ENCODE measurements at regions not wholly inside any gene's neighbourhood (a gene's known extent, or its start where the extent isn't known, plus 50 kb on each side); places are given as distances from the start of the nearest gene placed in this dataset.

DNA sequence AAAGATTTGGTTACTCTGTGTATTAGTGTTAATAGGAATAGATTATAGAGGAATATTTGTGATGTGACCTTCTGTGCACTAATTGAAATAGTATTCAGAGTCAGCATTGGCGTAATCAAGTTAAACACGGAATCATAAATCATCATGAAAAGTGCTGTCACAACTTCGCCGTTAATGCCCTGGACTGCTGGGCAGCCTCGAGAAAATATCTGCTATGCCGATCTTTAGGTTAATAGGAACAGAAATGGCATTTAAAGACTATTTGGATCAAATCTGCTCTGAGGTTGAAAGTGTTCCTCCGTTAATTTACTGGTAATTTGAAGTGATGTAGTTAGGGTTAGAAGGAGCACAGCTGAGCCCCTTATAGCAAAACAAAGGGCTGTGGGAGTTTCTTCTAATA is 219.0 kb downstream of the MZT1 start:
- no peak for FAIRE-seq
- Histone ChIP-seq H3K9me3 (ENCODE audit: control insufficient read depth in 2 of 2, insufficient read depth in 1 of 2, low read depth in 1 of 2, low read length in 1 of 2) (no peaks in the 10 kb centered on the region), H3K36me3 (ENCODE audit: control insufficient read depth in 3 of 3, insufficient read depth in 2 of 3, low read depth in 1 of 3, low read length in 3 of 3) (no peaks in the 10 kb centered on the region), H3K27me3 (ENCODE audit: control insufficient read depth in 3 of 3, insufficient read depth in 3 of 3, low read length in 3 of 3) (no peaks in the 10 kb centered on the region), H3K4me1 (ENCODE audit: control insufficient read depth in 3 of 3, insufficient read depth in 2 of 3, low read depth in 1 of 3, low read length in 2 of 3) (no peaks in the 10 kb centered on the region), H3K27ac (ENCODE audit: low read depth in 1 of 3, low read length in 2 of 3) (no peak overlapping the region), H3K4me3 (ENCODE audit: low read depth in 1 of 3, low read length in 3 of 3) (no peak overlapping the region)
- DNase-seq, result no peak
- 32 to 65% (median 50%) methylated on average over 7 of the region's 7 CpGs for WGBS, 3 donors

DNA sequence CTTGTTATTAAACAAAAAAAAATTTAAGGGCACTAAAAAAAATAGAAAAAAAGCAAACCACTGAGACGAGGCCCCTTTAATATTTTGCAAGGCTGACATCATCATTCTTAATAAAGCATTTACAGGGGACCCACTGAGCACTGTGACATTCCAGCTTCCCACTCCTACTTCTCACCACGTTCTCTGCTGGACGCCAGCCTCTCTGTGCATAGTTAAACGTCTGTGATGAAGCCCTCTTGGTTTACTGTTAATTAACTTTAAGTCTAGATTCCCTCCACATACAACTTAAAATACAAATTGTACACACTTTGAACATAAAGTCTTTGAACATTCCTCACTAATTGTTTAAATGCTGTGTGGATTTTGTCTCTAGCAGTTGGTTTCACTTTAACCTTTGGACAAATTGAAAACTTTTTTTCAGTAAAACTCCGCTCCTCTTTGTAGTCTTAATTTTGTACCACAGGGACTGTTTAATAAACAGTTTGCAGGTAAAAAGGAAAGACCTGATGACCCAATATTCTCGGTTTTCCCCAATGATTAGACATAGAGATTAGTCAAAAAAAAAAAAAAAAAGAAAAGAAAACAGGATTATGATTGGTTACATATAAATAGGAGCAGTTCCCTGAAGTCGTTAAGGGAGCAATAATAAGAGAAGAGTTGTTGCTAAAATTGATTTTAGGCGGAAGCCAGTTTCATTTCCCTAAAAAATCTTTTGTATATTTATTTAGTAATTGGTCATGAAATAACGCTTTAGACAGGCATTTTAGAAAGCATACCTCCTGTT is 219.8 kb downstream of the MZT1 start:
- H3K27ac ChIP-seq (ENCODE audit: low read depth in 1 of 3, low read length in 2 of 3), result no peak overlapping the region
- H3K4me1 ChIP-seq (ENCODE audit: control insufficient read depth in 3 of 3, insufficient read depth in 2 of 3, low read depth in 1 of 3, low read length in 2 of 3), result no peaks in the 10 kb centered on the region
- WGBS, 3 donors, result 33 to 47% (median 41%) methylated on average over 9 of the region's 9 CpGs
- no peaks in the 10 kb centered on the region for H3K36me3 ChIP-seq (ENCODE audit: control insufficient read depth in 3 of 3, insufficient read depth in 2 of 3, low read depth in 1 of 3, low read length in 3 of 3)
- no peaks in the 10 kb centered on the region for H3K9me3 ChIP-seq (ENCODE audit: control insufficient read depth in 2 of 2, insufficient read depth in 1 of 2, low read depth in 1 of 2, low read length in 1 of 2)
- H3K4me3 ChIP-seq (ENCODE audit: low read depth in 1 of 3, low read length in 3 of 3), result no peak overlapping the region
- DNase-seq (no peak), FAIRE-seq (no peak)
- no peaks in the 10 kb centered on the region for H3K27me3 ChIP-seq (ENCODE audit: control insufficient read depth in 3 of 3, insufficient read depth in 3 of 3, low read length in 3 of 3)

GRCh38 chr13:72506706-72507105 is 220.7 kb downstream of the MZT1 start:
- DNase-seq, result no peak
- H3K4me3 ChIP-seq (ENCODE audit: low read depth in 1 of 3, low read length in 3 of 3), result no peak overlapping the region

DNA sequence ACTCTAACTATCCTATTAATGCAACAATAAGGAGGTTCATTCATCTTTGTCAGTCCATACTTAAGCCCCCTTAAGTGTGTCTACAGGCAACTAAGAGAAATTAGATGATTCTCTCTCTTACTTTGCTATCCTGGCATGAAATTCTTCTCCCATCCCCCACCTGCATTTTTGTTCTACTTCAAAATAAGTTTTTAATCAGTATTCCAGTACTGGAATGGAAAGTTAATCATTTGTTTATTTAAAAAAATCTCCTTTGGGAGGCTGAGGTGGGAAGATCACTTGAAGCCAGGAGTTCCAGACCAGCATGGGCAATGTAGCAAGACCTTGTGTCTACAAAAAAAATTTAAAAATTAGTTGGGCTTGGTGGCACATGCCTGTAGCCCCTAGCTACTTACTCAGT is 222.1 kb downstream of the MZT1 start:
- no peak overlapping the region for H3K27ac ChIP-seq (ENCODE audit: low read depth in 1 of 3, low read length in 2 of 3)
- H3K9me3 ChIP-seq (ENCODE audit: control insufficient read depth in 2 of 2, insufficient read depth in 1 of 2, low read depth in 1 of 2, low read length in 1 of 2), result no peaks in the 10 kb centered on the region
- no peak overlapping the region for H3K4me3 ChIP-seq (ENCODE audit: low read depth in 1 of 3, low read length in 3 of 3)
- no peak for FAIRE-seq
- DNase-seq, result no peak
- H3K4me1 ChIP-seq (ENCODE audit: control insufficient read depth in 3 of 3, insufficient read depth in 2 of 3, low read depth in 1 of 3, low read length in 2 of 3), result no peaks in the 10 kb centered on the region
- no peaks in the 10 kb centered on the region for H3K36me3 ChIP-seq (ENCODE audit: control insufficient read depth in 3 of 3, insufficient read depth in 2 of 3, low read depth in 1 of 3, low read length in 3 of 3)
- no peaks in the 10 kb centered on the region for H3K27me3 ChIP-seq (ENCODE audit: control insufficient read depth in 3 of 3, insufficient read depth in 3 of 3, low read length in 3 of 3)

More at GRCh38 chr13:72506706-72507105, 220.7 kb downstream of the MZT1 start:
- no peaks in the 10 kb centered on the region for H3K9me3 ChIP-seq (ENCODE audit: control insufficient read depth in 2 of 2, insufficient read depth in 1 of 2, low read depth in 1 of 2, low read length in 1 of 2)
- H3K27ac ChIP-seq (ENCODE audit: low read depth in 1 of 3, low read length in 2 of 3), result no peak overlapping the region
- no peaks in the 10 kb centered on the region for H3K27me3 ChIP-seq (ENCODE audit: control insufficient read depth in 3 of 3, insufficient read depth in 3 of 3, low read length in 3 of 3)
- FAIRE-seq, result no peak
- no peaks in the 10 kb centered on the region for H3K36me3 ChIP-seq (ENCODE audit: control insufficient read depth in 3 of 3, insufficient read depth in 2 of 3, low read depth in 1 of 3, low read length in 3 of 3)
- no peaks in the 10 kb centered on the region for H3K4me1 ChIP-seq (ENCODE audit: control insufficient read depth in 3 of 3, insufficient read depth in 2 of 3, low read depth in 1 of 3, low read length in 2 of 3)

DNA sequence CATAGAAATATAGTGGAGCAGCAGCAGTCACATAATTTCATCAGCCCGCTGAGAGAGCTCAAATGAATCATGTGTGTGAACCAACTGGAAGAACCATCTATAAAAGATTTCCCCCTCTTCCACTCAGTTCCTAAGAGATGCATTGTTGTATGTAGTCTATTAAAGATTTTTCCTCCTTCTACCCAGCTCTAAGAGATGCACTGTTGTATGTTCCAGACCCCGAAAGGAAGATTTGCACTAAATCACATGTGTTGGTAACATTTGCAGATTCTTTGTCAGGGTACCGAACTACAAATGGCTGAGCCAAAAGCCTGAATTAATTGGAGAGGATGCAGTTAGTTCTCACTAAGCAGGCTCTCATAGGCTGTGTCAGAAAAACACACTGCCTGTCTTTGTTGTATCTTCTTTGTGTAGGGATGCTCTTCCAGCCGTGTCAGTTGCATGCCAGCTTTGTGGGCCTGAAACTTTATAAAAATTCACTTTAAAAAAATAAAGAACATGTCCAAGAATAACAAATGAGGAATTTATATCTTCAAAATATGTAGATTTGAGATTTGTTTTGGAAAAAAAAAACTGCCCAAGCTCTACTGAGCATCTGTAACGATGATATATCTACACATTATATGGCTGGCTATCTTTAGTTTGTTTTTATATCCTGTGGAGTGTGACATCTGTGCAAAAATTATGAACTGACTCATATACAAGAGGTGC is 223.1 kb downstream of the MZT1 start:
- FAIRE-seq, result no peak
- 76 to 84% (median 77%) methylated on average over 5 of the region's 5 CpGs for WGBS, 3 donors

DNA sequence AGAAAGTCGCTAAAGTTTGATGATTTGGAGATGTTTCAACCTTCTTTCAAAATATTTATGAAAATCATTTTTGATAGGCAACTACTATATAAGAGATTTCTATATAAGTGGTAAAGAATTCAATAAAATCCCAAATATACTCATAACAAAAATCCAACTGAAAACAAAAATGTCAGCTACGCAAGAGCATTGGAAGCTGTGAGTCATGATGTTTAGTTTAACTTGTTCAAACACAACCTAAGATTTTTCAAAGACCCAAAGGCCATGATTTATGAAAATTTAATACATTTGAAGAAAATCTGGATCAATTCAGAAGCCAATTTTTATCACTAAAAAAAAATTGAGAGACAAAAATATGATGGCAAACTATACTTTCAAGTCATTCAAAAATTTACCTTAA is 226.6 kb downstream of the MZT1 start:
- Histone ChIP-seq H3K36me3 (ENCODE audit: control insufficient read depth in 3 of 3, insufficient read depth in 2 of 3, low read depth in 1 of 3, low read length in 3 of 3) (no peaks in the 10 kb centered on the region), H3K27ac (ENCODE audit: low read depth in 1 of 3, low read length in 2 of 3) (no peak overlapping the region), H3K4me1 (ENCODE audit: control insufficient read depth in 3 of 3, insufficient read depth in 2 of 3, low read depth in 1 of 3, low read length in 2 of 3) (no peaks in the 10 kb centered on the region), H3K27me3 (ENCODE audit: control insufficient read depth in 3 of 3, insufficient read depth in 3 of 3, low read length in 3 of 3) (no peaks in the 10 kb centered on the region), H3K4me3 (ENCODE audit: low read depth in 1 of 3, low read length in 3 of 3) (no peak overlapping the region), H3K9me3 (ENCODE audit: control insufficient read depth in 2 of 2, insufficient read depth in 1 of 2, low read depth in 1 of 2, low read length in 1 of 2) (no peaks in the 10 kb centered on the region)
- FAIRE-seq (no peak), DNase-seq (no peak)
- WGBS, 3 donors, result 76 to 89% (median 84%) methylated on average over 2 of the region's 2 CpGs

More for the DNA sequence above, 223.1 kb downstream of the MZT1 start:
- H3K9me3 ChIP-seq (ENCODE audit: control insufficient read depth in 2 of 2, insufficient read depth in 1 of 2, low read depth in 1 of 2, low read length in 1 of 2), result no peaks in the 10 kb centered on the region
- H3K36me3 ChIP-seq (ENCODE audit: control insufficient read depth in 3 of 3, insufficient read depth in 2 of 3, low read depth in 1 of 3, low read length in 3 of 3), result no peaks in the 10 kb centered on the region
- DNase-seq, result no peak
- no peaks in the 10 kb centered on the region for H3K4me1 ChIP-seq (ENCODE audit: control insufficient read depth in 3 of 3, insufficient read depth in 2 of 3, low read depth in 1 of 3, low read length in 2 of 3)
- H3K27me3 ChIP-seq (ENCODE audit: control insufficient read depth in 3 of 3, insufficient read depth in 3 of 3, low read length in 3 of 3), result no peaks in the 10 kb centered on the region
- H3K4me3 ChIP-seq (ENCODE audit: low read depth in 1 of 3, low read length in 3 of 3), result no peak overlapping the region
- H3K27ac ChIP-seq (ENCODE audit: low read depth in 1 of 3, low read length in 2 of 3), result no peak overlapping the region

DNA sequence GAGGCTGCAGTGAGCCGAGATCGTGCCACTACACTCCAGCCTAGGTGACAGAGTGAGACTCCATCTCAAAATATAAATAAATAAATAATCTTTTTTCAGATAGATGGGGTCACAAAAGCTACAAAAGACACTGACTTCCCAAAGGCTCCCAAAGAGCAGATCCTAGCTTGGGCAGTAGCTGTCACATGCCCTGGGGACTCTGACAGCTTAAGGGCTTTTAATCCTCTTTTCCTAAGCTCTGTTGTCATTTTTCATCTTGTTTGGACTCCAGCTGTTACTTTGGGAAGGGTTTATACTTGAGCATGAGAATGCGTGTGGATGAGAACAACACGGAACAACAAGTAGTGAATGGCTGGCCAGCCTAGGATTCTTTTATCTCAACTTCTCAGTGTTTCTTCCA is 231.7 kb downstream of the MZT1 start:
- H3K9me3 ChIP-seq (ENCODE audit: control insufficient read depth in 2 of 2, insufficient read depth in 1 of 2, low read depth in 1 of 2, low read length in 1 of 2), result no peaks in the 10 kb centered on the region
- FAIRE-seq (no peak), DNase-seq (no peak)
- H3K27me3 ChIP-seq (ENCODE audit: control insufficient read depth in 3 of 3, insufficient read depth in 3 of 3, low read length in 3 of 3), result no peaks in the 10 kb centered on the region
- no peak overlapping the region for H3K27ac ChIP-seq (ENCODE audit: low read depth in 1 of 3, low read length in 2 of 3)
- 83 to 94% (median 85%) methylated on average over 4 of the region's 4 CpGs for WGBS, 3 donors
- H3K4me1 ChIP-seq (ENCODE audit: control insufficient read depth in 3 of 3, insufficient read depth in 2 of 3, low read depth in 1 of 3, low read length in 2 of 3), result no peaks in the 10 kb centered on the region
- H3K36me3 ChIP-seq (ENCODE audit: control insufficient read depth in 3 of 3, insufficient read depth in 2 of 3, low read depth in 1 of 3, low read length in 3 of 3), result no peaks in the 10 kb centered on the region
- no peak overlapping the region for H3K4me3 ChIP-seq (ENCODE audit: low read depth in 1 of 3, low read length in 3 of 3)

- H3K36me3 ChIP-seq (ENCODE audit: control insufficient read depth in 3 of 3, insufficient read depth in 2 of 3, low read depth in 1 of 3, low read length in 3 of 3), result no peaks in the 10 kb centered on the region
- H3K4me3 ChIP-seq (ENCODE audit: low read depth in 1 of 3, low read length in 3 of 3), result no peak overlapping the region
- H3K9me3 ChIP-seq (ENCODE audit: control insufficient read depth in 2 of 2, insufficient read depth in 1 of 2, low read depth in 1 of 2, low read length in 1 of 2), result no peaks in the 10 kb centered on the region
- no peaks in the 10 kb centered on the region for H3K27me3 ChIP-seq (ENCODE audit: control insufficient read depth in 3 of 3, insufficient read depth in 3 of 3, low read length in 3 of 3)
- no peak overlapping the region for H3K27ac ChIP-seq (ENCODE audit: low read depth in 1 of 3, low read length in 2 of 3)
- FAIRE-seq (no peak), DNase-seq (no peak)
- 47 to 55% (median 54%) methylated on average over 4 of the region's 4 CpGs for WGBS, 3 donors
- no peaks in the 10 kb centered on the region for H3K4me1 ChIP-seq (ENCODE audit: control insufficient read depth in 3 of 3, insufficient read depth in 2 of 3, low read depth in 1 of 3, low read length in 2 of 3)
Measured at GRCh38 chr13:72489751-72490150, 237.7 kb downstream of the MZT1 start.

Data from small intestine (tissue), 7 donors.